AG10803 (cell line): ENCODE measurements at regions not wholly inside any gene's neighbourhood (a gene's known extent, or its start where the extent isn't known, plus 50 kb on each side); places are given as distances from the start of the nearest gene placed in this dataset.

Source experiments
- DNase-seq: peaks from one replicate; pipeline ENCODE4 v3.0.0; 2010; ENCODE audit warnings: low read depth
- H3K4me3 ChIP-seq: 2 replicates; pipeline ENCODE4 v1.5.1; 2011; ENCODE audit warnings: mild to moderate bottlenecking, low read length, control low read depth
- TF ChIP-seq, protein P1 (sequence below): conservative IDR thresholded peaks from 2 replicates; pipeline ENCODE4 v1.5.1; 2011; ENCODE audit warnings: mild to moderate bottlenecking, low read length, control low read depth, inconsistent platforms

DNA sequence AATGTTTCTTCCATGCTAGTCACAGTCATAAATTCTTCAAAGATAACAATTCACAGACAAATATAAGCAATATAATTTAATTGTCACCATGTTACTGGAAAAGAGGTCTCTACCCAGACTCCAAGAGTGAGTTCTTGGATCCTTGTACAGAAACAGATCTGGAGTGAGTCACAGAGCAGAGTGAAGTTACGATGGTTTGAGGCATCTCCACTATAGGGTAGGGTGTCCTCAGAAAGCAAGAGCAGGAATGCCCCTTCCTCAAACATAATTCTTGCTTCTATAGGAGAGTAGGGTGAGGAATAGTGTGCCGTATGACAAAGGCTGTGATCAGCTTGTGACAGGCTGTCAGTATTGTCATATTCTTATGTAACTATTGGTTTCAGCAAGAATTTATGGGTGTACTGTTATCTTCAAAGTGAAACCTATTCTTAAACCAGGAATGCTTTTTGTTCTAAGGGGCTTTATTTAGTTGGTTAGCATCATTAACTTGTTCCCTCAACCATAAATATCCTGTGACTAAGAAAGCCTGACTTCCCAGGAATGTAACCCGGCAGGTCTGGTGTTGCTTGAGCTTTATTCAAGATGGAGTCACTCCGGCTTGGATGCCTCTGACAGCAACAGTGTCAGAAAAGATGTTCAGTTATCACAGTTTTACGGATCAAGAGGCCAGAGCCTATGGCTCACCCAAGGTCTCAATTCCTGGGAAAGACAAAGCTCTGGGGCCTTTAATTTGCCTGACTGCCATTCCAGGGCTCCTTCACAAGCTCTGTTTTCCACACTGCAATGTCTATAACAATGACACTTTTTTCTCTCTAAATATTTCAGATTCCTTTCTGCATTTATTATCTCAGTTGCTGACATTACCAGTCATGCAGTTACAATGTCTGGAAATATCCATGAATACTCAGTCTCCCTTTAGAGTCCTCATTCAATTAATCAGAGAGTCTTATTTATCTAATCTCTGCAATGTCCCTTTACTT, 298.6 kb downstream of the C6orf118 start:
- TF ChIP-seq, protein P1, sequence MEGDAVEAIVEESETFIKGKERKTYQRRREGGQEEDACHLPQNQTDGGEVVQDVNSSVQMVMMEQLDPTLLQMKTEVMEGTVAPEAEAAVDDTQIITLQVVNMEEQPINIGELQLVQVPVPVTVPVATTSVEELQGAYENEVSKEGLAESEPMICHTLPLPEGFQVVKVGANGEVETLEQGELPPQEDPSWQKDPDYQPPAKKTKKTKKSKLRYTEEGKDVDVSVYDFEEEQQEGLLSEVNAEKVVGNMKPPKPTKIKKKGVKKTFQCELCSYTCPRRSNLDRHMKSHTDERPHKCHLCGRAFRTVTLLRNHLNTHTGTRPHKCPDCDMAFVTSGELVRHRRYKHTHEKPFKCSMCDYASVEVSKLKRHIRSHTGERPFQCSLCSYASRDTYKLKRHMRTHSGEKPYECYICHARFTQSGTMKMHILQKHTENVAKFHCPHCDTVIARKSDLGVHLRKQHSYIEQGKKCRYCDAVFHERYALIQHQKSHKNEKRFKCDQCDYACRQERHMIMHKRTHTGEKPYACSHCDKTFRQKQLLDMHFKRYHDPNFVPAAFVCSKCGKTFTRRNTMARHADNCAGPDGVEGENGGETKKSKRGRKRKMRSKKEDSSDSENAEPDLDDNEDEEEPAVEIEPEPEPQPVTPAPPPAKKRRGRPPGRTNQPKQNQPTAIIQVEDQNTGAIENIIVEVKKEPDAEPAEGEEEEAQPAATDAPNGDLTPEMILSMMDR: no peak
- H3K4me3 ChIP-seq: no peak overlapping the region
- DNase-seq: peak; percentile 68

DNA sequence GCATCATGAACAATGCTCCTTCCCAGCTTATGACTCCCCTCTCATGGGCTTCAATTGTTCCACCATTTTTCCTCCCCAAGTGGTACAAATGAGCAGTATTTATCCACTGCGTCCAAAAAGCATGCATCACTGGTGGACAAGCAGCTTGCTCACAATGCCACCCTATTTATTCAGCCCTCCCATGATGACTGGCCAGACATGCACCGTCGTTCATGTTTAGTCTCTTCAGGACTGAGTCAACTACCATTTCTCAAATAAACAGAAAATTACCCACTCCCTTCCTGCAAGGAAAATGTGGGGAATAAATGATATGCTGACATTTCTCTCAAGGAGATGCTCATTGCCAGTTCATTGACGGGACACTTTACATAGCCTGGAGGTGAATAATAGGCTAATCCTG, 300.4 kb downstream of the C6orf118 start:
- TF ChIP-seq, protein P1: no peak
- no peak for DNase-seq
- no peak overlapping the region for H3K4me3 ChIP-seq

DNA sequence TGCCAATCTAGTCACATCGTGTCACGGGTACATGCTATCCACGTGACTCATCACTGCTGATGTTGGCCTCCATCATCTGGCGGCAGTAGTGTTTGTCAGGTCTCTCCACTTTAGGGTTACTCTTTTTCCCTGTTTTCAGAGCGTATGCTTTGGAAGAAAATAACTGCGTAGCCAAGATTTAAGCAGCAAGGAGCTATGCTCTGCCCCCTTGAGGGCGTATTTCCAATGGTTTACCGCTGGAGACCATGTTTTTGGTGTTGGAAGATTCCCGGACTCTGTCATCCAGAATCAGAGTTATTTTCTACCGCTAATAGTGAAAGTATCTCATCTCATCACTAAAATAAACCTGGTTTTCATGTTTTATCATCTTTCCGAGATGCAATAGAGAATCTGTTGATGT, 306.5 kb downstream of the C6orf118 start:
- no peak overlapping the region for H3K4me3 ChIP-seq
- no peak for DNase-seq
- TF ChIP-seq, protein P1: no peak

DNA sequence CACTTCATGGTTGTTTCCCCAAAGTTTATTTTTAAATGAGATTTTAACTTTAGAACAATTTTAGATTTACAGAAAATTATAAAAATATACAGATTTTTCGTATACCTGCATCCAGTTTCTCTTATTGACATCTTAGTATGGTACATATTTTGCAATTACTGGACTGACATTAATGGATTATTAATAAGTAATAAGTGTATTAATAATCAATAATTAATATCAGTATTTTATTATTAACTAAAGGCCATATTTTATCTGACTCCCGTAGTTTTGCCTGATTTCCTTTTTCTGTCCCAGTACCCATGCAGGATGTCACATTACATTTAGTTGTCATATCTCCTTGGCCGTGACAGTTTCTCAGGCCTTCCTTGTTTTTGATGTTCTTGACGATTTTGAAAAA, 307.0 kb downstream of the C6orf118 start:
- no peak overlapping the region for H3K4me3 ChIP-seq
- TF ChIP-seq, protein P1: no peak
- no peak for DNase-seq

DNA sequence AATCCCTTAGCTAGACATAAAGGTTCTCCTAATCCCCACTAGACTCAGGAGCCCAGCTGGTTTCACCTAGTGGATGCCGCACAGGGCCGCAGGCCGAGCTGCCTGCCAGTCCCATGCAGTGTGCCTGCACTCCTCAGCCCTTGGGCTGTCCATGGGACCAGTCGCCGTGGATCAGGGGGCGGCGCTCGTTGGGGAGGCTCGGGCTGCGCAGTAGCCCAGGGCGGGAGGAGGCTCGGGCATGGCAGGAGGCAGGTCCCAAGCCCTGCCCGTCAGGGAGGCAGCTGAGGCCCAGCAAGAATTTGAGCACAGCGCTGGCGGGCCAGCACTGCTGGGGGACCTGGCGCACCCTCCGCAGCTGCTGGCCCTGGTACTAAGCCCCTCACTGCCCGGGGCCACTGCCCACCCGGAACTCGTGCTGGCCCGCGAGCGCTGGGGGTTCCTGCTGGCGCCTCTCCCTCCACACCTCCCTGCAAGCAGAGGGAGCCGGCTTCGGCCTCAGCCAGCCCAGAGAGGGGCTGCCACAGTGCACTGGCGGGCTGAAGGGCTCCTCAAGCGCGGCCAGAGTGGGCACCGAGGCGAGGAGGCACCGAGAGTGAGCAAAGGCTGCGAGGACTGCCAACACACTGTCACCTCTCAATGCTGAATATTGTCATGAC, 307.8 kb downstream of the C6orf118 start:
- H3K4me3 ChIP-seq: no peak overlapping the region
- no peak for DNase-seq
- TF ChIP-seq, protein P1: no peak

DNA sequence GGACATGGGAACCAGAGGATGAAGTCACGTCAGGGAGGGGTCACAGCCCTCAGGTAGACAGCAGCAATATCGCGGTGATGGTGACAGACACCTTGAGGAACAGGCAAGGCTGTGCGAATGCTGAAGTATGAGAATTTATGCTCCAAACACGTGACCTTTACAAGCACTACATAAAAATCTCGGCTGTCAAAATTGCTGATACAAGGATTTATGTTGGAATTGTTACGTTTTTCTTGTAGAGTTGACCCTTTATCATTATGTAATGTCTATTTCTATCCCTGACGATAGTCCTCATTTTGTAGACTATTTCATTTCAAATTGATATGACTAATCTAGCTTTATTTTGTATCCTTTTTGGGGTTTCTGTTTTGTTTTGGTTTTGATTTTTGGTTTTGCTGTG, 311.1 kb downstream of the C6orf118 start:
- H3K4me3 ChIP-seq: no peak overlapping the region
- DNase-seq: no peak
- TF ChIP-seq, protein P1: no peak
